ENCODE measurements at regions not wholly inside any gene's neighbourhood (a gene's known extent, or its start where the extent isn't known, plus 50 kb on each side); places are given as distances from the start of the nearest gene placed in this dataset.
A peak's percentile ranks its signal among the peaks of the same experiment; 100 is the strongest.
"Not testable (repeated sequence)": the region's sequence is repeated elsewhere in the genome, so short reads cannot be mapped to it uniquely, and the experiment has no call there.

GRCh38 chr17:77066165-77066564 lies 74.6 kb upstream of the SEC14L1 start:
- no peak for DNase-seq (ENCODE audit: low read depth)
- no peak for TF ChIP-seq CTCF (IDR thresholded peaks at IDR 0.05; ENCODE audit: control insufficient read depth, extremely low read depth, insufficient read depth)
- H3K4me3 ChIP-seq (ENCODE audit: low read depth, low read length): no peak overlapping the region

GRCh38 chr17:77066726-77067409 lies 73.9 kb upstream of the SEC14L1 start:
- DNase-seq (ENCODE audit: low read depth); H3K4me3 ChIP-seq (ENCODE audit: low read depth, low read length): not testable (repeated sequence)
- TF ChIP-seq CTCF (IDR thresholded peaks at IDR 0.05; ENCODE audit: control insufficient read depth, extremely low read depth, insufficient read depth): peak; percentile 91

GRCh38 chr17:77068915-77069314 lies 71.9 kb upstream of the SEC14L1 start:
- DNase-seq (ENCODE audit: low read depth): no peak
- no peak for TF ChIP-seq CTCF (IDR thresholded peaks at IDR 0.05; ENCODE audit: control insufficient read depth, extremely low read depth, insufficient read depth)

GRCh38 chr17:77070888-77071279 lies 69.9 kb upstream of the SEC14L1 start:
- H3K4me3 ChIP-seq (ENCODE audit: low read depth, low read length): no peak overlapping the region
- no peak for TF ChIP-seq CTCF (IDR thresholded peaks at IDR 0.05; ENCODE audit: control insufficient read depth, extremely low read depth, insufficient read depth)
- DNase-seq (ENCODE audit: low read depth): no peak

More at GRCh38 chr17:77068915-77069314, 71.9 kb upstream of the SEC14L1 start:
- H3K4me3 ChIP-seq (ENCODE audit: low read depth, low read length): no peak overlapping the region

GRCh38 chr17:77071925-77072490 lies 68.8 kb upstream of the SEC14L1 start:
- H3K4me3 ChIP-seq (ENCODE audit: low read depth, low read length): no peak overlapping the region
- no peak for TF ChIP-seq CTCF (IDR thresholded peaks at IDR 0.05; ENCODE audit: control insufficient read depth, extremely low read depth, insufficient read depth)
- no peak for DNase-seq (ENCODE audit: low read depth)

GRCh38 chr17:77072670-77073069 lies 68.1 kb upstream of the SEC14L1 start:
- no peak for TF ChIP-seq CTCF (IDR thresholded peaks at IDR 0.05; ENCODE audit: control insufficient read depth, extremely low read depth, insufficient read depth)
- no peak for DNase-seq (ENCODE audit: low read depth)
- H3K4me3 ChIP-seq (ENCODE audit: low read depth, low read length): no peak overlapping the region

GRCh38 chr17:77074681-77075080 lies 66.1 kb upstream of the SEC14L1 start:
- DNase-seq (ENCODE audit: low read depth): no peak
- TF ChIP-seq CTCF (IDR thresholded peaks at IDR 0.05; ENCODE audit: control insufficient read depth, extremely low read depth, insufficient read depth): no peak
- H3K4me3 ChIP-seq (ENCODE audit: low read depth, low read length): no peak overlapping the region
